NCI-H146 treated with DMSO at 0.1 percent for 48 hours (cell line): ENCODE measurements at regions not wholly inside any gene's neighbourhood (a gene's known extent, or its start where the extent isn't known, plus 50 kb on each side); places are given as distances from the start of the nearest gene placed in this dataset.
A peak's percentile ranks its signal among the peaks of the same experiment; 100 is the strongest.
"Not testable (repeated sequence)": the region's sequence is repeated elsewhere in the genome, so short reads cannot be mapped to it uniquely, and the experiment has no call there.

Experiments used
- DNase-seq: peaks from one replicate; lab custom pipeline; 2025; ENCODE audit not compliant: unreplicated experiment; lab: John Stamatoyannopoulos, UW

GRCh38 chr3:170814822-170815221 is 55.2 kb downstream of the RPL22L1 start:
- DNase-seq: no peak

GRCh38 chr3:170813266-170813665 is 56.7 kb downstream of the RPL22L1 start:
- DNase-seq: no peak

GRCh38 chr3:170811928-170812591 is 57.9 kb downstream of the RPL22L1 start:
- peak; percentile 76 for DNase-seq

- DNase-seq: no peak
Observed at GRCh38 chr3:170811515-170811914, 58.5 kb downstream of the RPL22L1 start.

- no peak for DNase-seq
Observed at GRCh38 chr3:170809975-170810357, 60.0 kb downstream of the RPL22L1 start.

GRCh38 chr3:170809007-170809974 is 60.7 kb downstream of the RPL22L1 start:
- DNase-seq: peak; percentile 38

- no peak for DNase-seq
Observed at GRCh38 chr3:170808041-170808440, 62.0 kb downstream of the RPL22L1 start.

GRCh38 chr3:170806676-170807075 is 63.3 kb downstream of the RPL22L1 start:
- DNase-seq: no peak

GRCh38 chr3:170806141-170806540 is 63.9 kb downstream of the RPL22L1 start:
- no peak for DNase-seq

GRCh38 chr3:170805296-170805695 is 64.7 kb downstream of the RPL22L1 start:
- not testable (repeated sequence) for DNase-seq

- not testable (repeated sequence) for DNase-seq
Observed at GRCh38 chr3:170804634-170805033, 65.4 kb downstream of the RPL22L1 start.

GRCh38 chr3:170804078-170804477 is 65.9 kb downstream of the RPL22L1 start:
- no peak for DNase-seq

- no peak for DNase-seq
Observed at GRCh38 chr3:170802164-170803151, 67.5 kb downstream of the RPL22L1 start.

- no peak for DNase-seq
Observed at GRCh38 chr3:170801597-170801996, 68.4 kb downstream of the RPL22L1 start.

- not testable (repeated sequence) for DNase-seq
Observed at GRCh38 chr3:170800275-170800674, 69.7 kb downstream of the RPL22L1 start.

GRCh38 chr3:170799009-170799408 is 71.0 kb downstream of the RPL22L1 start:
- no peak for DNase-seq

- no peak for DNase-seq
Observed at GRCh38 chr3:170797685-170798084, 72.3 kb downstream of the RPL22L1 start.

- no peak for DNase-seq
Observed at GRCh38 chr3:170792471-170792870, 77.5 kb downstream of the RPL22L1 start.

- no peak for DNase-seq
Observed at GRCh38 chr3:170790647-170791046, 79.3 kb downstream of the RPL22L1 start.

- no peak for DNase-seq
Observed at GRCh38 chr3:170787464-170787863, 82.5 kb downstream of the RPL22L1 start.

GRCh38 chr3:170785454-170785853 is 84.5 kb downstream of the RPL22L1 start:
- DNase-seq: no peak
